Kidney (tissue), 13 donors: ENCODE measurements at regions not wholly inside any gene's neighbourhood (a gene's known extent, or its start where the extent isn't known, plus 50 kb on each side); places are given as distances from the start of the nearest gene placed in this dataset.
A peak's percentile ranks its signal among the peaks of the same experiment; 100 is the strongest.

Source experiments
- DNase-seq, 5 donors: peaks; one replicate each; pipeline ENCODE4 v3.0.0-alpha.2; 2013 to 2020
- FAIRE-seq: peaks from 2 replicates; lab custom pipeline; 2012; peaks lifted over from hg19 to GRCh38; lab: Jason Lieb, UNC
- H3K27ac ChIP-seq, 2 donors: one replicate each; pipeline ENCODE4 v1.7.0; 2013; ENCODE audit warnings: low read depth in 2 of 2, low read length in 2 of 2, inconsistent platforms in 1 of 2
- H3K27me3 ChIP-seq: one replicate; pipeline ENCODE4 v1.7.1; 2013; ENCODE audit warnings: low read length, inconsistent platforms; ENCODE audit not compliant: control insufficient read depth, insufficient read depth
- H3K36me3 ChIP-seq, 3 donors: one replicate each; pipeline versions ENCODE4 v1.7.0 to v1.7.1; 2013; ENCODE audit warnings: low read length in 3 of 3, control low read depth in 1 of 3, inconsistent platforms in 1 of 3; ENCODE audit not compliant: insufficient read depth in 3 of 3, control insufficient read depth in 2 of 3
- H3K4me1 ChIP-seq, 3 donors: one replicate each; pipeline versions ENCODE4 v1.7.0 to v1.7.1; 2013; ENCODE audit warnings: low read length in 3 of 3, inconsistent platforms in 1 of 3, low read depth in 1 of 3; ENCODE audit not compliant: control insufficient read depth in 2 of 3, insufficient read depth in 2 of 3
- H3K4me3 ChIP-seq, 3 donors: one replicate each; pipeline versions ENCODE4 v1.7.0 to v1.8.1; 2013; ENCODE audit warnings: low read length in 3 of 3, control low read depth in 1 of 3, inconsistent platforms in 1 of 3
- H3K9ac ChIP-seq, 3 donors: one replicate each; pipeline versions ENCODE4 v1.7.0 to v1.7.1; 2013; ENCODE audit warnings: low read length in 3 of 3, control low read depth in 1 of 3, inconsistent platforms in 1 of 3
- H3K9me3 ChIP-seq, 3 donors: one replicate each; pipeline versions ENCODE4 v1.7.0 to v1.7.1; 2013; ENCODE audit warnings: low read length in 3 of 3, control low read depth in 1 of 3, inconsistent platforms in 1 of 3; ENCODE audit not compliant: control insufficient read depth in 2 of 3, insufficient read depth in 1 of 3
- CTCF ChIP-seq: IDR thresholded peaks from 3 replicates; pipeline ENCODE4 v1.5.1; 2012; ENCODE audit warnings: mild to moderate bottlenecking, moderate library complexity, borderline replicate concordance; ENCODE audit not compliant: insufficient read depth; ENCODE audit errors: extremely low read depth
- intact Hi-C: fragments of 100-400 bp; cut with DNase I; formaldehyde crosslinking; loops from one replicate; pipeline ENCODE4 v1.11.1; 2022
- donor health status: control.
- donor health status: control.
- donor health status: control.
- donor health status: control.
- donor health status: control.
- donor health status: DM: yes; HTN: yes; CAD: no.
- donor health status: Normal renal cell carcinoma (clear cell type).

- no peak overlapping the region for H3K27ac ChIP-seq
- H3K4me1 ChIP-seq: no peaks in the 10 kb centered on the region
- H3K36me3 ChIP-seq: no peaks in the 10 kb centered on the region
- no peaks in the 10 kb centered on the region for H3K9me3 ChIP-seq
- no peak overlapping the region for H3K4me3 ChIP-seq
- no peak for DNase-seq
- H3K9ac ChIP-seq: no peak overlapping the region
- no peaks in the 10 kb centered on the region for H3K27me3 ChIP-seq
- intact Hi-C loops: no loop called here
- no peak for FAIRE-seq
- TF ChIP-seq CTCF: no peak
Measured at GRCh38 chr17:13320046-13320785, 281.5 kb downstream of the HS3ST3A1 start.

GRCh38 chr17:13316657-13317056, 285.1 kb downstream of the HS3ST3A1 start:
- H3K9me3 ChIP-seq: no peaks in the 10 kb centered on the region
- FAIRE-seq: no peak
- H3K4me1 ChIP-seq: no peaks in the 10 kb centered on the region
- intact Hi-C loops: no loop called here
- DNase-seq: no peak
- no peaks in the 10 kb centered on the region for H3K27me3 ChIP-seq
- no peak overlapping the region for H3K9ac ChIP-seq
- H3K36me3 ChIP-seq: no peaks in the 10 kb centered on the region
- H3K27ac ChIP-seq: no peak overlapping the region
- H3K4me3 ChIP-seq: no peak overlapping the region
- no peak for TF ChIP-seq CTCF

GRCh38 chr17:13311306-13311705, 290.4 kb downstream of the HS3ST3A1 start:
- Histone ChIP-seq H3K4me1 (no peaks in the 10 kb centered on the region), H3K27ac (no peak overlapping the region), H3K27me3 (no peaks in the 10 kb centered on the region), H3K9ac (no peak overlapping the region), H3K9me3 (peaks cover 0 to 4% (median 0%) of the 10 kb centered on the region in 3 donors), H3K36me3 (no peaks in the 10 kb centered on the region), H3K4me3 (no peak overlapping the region)
- FAIRE-seq (no peak), DNase-seq (peak in 1 of 5 donors; percentile 7)
- TF ChIP-seq CTCF: no peak
- intact Hi-C loops: no loop called here

GRCh38 chr17:13310858-13311257, 290.9 kb downstream of the HS3ST3A1 start:
- Histone ChIP-seq H3K36me3 (no peaks in the 10 kb centered on the region), H3K9ac (no peak overlapping the region), H3K27ac (no peak overlapping the region), H3K9me3 (peaks cover 0 to 4% (median 0%) of the 10 kb centered on the region in 3 donors), H3K4me3 (no peak overlapping the region), H3K4me1 (no peaks in the 10 kb centered on the region), H3K27me3 (no peaks in the 10 kb centered on the region)
- no peak for DNase-seq
- no peak for TF ChIP-seq CTCF
- intact Hi-C loops: no loop called here
- FAIRE-seq: no peak
